DMS114 treated with DMSO at 0.1 percent for 48 hours (cell line): ENCODE measurements at regions not wholly inside any gene's neighbourhood (a gene's known extent, or its start where the extent isn't known, plus 50 kb on each side); places are given as distances from the start of the nearest gene placed in this dataset.
"Not testable (repeated sequence)": the region's sequence is repeated elsewhere in the genome, so short reads cannot be mapped to it uniquely, and the experiment has no call there.

Experiments
- DNase-seq: peaks from one replicate; lab custom pipeline; 2025; ENCODE audit not compliant: unreplicated experiment; lab: John Stamatoyannopoulos, UW

DNA sequence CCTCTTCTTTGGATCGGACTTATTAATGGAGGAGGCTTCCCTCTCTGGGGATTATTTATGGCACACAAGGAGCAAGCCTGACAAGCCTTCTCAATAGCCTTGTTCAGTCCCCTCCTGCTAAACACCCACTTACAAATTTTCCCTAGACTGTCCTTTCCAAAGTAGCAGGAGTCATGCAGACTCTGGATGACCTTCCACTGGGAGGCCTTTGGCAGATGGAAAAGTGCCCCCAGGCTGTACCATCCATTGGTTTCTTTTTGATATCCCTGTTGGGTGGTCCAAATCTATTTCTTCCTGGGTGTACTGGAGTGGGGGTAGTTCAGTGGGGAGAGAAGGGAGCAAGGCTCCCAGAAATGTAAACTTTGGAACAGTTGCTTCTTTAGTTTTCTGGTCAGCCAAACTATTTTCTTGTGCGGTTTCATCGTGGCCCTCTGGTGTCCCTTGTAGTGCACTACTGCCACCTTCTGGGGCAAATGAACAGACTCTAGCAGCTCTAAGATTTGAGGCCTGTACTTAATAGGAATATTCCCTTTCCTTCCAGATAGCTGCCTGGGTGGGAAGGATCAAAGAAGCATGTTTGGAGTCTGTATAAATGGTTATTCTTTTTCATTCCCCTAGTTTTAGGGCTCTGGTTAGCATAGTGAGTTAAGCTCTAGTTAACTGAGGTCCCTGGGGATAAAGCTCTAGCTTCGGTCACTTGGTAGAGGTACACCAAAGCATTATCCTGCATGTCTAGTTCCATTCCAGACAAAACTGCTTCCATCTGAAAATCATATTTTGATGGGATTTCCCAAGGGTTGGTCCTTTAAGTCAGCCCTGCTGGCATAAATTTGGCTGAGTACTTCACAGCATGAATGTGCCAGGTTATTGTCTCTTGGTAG is 409.5 kb downstream of the SLC6A15 start:
- peak; percentile 50 for DNase-seq

DNA sequence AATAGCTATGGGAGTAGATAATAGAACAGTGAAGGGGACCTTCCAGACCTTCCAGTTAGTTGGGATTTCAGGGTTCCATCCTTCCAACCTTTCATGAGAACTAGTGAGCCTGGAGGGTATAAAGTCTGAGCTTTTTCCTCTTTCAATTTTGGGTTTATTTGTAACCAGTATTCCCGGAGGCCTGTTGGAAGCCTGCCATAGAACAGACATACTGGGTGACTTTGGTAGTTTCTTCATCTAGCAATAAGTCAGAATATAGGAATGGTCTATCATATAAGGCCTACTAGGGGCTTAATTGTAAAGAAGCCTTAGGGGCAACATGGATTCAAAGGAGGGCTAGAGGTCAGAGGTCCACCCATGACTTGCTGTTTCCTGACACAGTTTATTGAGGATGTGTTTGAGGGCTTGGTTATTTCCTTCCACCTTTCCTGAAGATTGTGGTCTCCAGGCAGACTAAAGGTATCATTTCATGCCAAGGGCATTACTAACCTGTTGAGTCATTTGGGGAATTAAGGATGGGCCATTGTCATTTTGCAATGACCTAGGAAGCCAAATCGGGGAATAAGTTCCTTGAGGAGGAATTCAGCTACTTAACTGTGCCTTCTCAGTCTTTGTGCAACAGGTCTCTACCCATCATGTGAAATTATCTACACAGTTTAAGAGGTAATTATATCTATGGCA is 410.3 kb downstream of the SLC6A15 start:
- DNase-seq = no peak

DNA sequence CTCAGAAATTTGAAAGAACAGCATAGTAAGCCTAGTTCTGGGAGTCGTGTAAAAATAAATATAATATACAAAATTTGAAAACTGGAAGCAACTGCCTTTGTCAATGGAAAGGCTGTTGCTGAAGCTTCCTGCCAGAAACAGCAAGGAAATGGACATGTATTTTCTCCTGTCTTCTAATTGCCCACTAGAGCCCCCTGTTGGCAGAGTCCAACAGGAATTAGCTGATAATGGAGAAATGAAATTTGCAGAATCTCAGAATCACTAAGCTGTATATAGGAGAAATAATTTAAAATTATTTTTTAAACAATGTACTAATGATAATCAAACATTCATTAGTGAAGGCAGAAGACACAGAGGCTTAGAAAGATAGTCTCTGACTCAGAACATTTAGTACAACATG is 414.8 kb downstream of the SLC6A15 start:
- DNase-seq = no peak

DNA sequence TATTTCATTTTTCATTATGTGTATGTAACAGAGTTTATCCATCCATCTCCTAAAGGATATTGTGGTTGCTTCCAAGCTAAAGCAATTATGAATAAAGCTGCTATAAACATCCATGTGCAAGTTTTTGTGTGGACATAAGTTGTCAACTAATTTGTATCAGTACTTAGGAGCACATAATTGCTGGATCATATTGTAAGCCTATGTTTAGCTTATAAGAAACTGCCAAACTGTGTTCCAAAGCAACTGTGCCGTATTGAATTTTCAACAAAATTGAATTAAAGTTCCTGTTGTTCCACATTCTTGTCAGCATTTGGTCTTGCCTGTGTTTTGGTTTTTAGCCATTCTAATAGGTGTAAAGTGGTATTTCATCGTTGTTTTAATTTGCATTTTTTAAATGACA is 416.9 kb downstream of the SLC6A15 start:
- DNase-seq = no peak

DNA sequence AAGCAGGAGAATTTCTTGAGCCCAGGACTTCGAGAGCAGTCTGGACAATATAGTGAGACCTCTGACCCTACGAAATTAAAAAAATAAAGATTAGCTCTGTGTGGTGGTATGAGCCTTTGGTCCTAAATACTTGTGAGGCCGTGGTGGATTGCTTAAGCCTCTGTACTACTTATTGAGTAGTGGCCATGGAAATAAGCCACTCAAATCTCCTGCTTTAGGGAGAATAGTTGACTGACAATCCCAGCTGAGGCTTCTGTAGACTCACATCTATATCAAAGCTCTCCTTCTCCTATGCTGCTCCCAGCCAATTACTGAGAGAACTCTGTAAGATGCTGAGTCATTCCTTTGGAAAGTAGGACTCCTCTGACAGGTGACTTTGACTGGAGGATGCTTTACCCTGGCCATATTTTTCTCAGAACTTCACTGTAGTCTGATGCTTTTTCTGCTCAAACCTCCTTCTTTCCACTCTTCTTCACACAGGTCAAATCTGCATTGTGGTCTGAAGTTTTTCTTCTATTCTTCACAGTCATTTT is 420.2 kb downstream of the SLC6A15 start:
- no peak for DNase-seq

DNA sequence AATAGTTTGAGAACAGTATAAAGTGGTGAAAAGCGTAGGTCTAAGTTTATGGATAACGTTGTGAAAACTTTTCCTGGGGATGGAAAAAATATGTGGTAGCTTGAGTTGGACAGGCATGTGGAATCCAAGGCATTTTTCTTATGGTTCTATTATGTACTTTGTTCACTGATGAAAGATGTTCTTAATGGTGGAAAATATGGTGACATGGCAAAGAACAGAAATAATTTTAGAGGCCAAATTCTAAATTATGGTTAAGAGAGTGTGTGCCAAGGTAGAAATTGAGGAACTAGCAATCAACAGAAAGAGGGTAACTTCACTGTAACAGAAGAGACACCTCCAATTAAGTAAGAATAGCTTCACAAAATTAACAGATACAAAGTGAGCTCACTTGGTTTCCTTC is 427.8 kb downstream of the SLC6A15 start:
- no peak for DNase-seq

DNA sequence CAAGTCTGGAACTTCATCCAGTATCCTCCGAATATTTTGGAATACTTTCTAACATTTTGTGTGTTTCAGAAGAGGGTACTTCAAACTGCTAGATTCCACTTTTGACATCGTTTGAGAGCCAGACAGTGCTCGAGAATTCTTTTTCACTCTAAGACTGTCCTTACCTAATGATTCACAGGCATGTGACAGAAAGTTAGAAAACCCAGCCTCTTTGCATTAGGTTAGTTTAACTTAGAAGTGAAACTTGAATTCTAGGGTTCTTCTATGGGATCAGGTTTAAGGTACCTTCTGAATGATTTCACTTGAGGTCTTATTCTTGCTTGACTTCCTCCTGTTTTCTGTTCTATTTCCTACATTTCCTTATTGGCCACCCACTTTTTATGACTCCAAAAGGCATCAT is 431.8 kb downstream of the SLC6A15 start:
- DNase-seq = no peak

DNA sequence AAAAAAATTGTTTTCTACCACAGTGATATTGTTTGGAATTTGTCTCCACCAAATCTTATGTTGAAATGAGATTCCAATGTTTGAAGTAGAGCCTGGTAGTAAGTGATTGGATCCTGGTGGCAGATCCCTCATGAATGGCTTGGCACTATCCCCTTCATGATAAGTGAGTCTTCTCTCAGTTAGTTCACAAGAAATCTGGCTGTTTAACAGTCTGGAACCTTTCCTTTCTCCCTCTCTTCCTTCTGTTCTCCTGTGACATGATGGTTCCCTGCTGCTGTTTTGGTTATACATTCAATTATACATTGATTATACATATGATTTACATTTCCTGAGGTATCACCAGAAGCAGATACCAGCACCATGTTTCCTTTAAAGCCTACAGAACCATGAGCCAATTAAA is 442.2 kb downstream of the SLC6A15 start:
- DNase-seq = no peak

DNA sequence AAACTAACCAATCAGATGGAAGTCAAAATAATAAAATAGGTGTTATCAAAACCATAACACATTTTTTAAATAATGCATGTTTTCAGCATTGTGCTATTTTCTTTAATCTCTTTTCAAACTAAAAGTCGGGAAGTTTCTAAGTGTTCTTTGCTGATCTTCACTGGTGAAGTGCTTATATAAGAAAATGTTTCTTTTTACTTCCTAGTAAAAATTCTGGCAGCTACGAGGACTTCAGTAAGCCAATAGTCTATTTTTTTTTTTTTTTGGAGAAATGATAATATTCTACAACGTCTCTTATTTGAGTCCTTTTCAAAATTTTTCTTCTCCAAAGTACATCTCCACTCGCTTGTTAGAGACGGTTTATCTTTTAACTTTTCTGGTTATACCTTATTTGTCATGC is 448.0 kb downstream of the SLC6A15 start:
- no peak for DNase-seq

DNA sequence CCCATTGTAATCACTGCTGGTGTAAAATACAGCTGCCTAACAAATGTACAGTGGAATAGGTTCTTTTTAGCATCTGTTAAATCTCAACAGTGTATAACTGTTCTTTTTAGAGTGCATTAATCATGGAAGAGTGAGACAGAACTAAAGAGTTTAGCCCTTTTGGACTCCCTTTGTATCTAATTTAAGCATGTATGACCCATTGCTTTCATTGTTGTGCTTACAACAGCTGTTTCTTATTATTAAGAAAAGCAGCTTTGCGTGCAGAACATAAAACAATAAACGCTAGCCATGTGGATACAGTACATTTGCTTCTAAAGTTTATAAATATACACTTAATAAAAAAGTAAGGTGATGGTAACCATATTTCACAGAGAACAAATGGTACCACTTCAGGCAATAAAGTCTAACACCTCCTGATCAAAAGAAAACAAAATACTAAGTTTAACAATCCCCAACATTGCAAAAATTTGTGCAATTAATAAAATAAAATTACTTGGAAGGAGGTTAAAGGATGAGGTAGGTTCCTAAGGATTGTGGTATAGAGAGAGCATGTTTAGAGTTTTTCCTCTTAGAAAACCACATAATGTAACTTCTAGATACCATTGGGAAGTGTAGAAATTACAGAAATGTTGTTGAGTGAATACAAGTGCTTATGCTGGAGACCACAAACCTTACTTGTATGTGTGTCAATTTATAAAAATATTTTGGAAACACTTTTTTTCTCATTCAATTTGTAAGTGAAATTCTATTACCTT is 448.7 kb downstream of the SLC6A15 start:
- no peak for DNase-seq

DNA sequence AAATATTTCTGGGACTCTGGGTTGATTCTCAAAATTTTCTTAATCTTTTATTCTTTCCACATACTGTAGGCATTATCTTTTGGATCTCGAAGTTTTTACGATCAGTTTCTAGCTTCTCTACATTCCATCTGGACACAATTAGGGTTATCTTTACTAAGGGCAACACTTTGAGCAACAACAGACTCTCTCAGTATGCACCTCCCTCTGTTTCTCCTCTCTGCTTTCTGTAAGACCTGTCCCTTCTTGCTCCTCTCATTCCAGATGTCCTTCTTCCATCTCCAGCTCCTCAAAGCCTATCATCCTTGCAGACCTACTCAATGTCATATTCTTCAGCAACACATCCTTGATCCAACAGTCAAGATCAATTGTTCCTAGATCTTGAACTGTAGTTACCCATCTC is 457.0 kb downstream of the SLC6A15 start:
- DNase-seq = no peak

DNA sequence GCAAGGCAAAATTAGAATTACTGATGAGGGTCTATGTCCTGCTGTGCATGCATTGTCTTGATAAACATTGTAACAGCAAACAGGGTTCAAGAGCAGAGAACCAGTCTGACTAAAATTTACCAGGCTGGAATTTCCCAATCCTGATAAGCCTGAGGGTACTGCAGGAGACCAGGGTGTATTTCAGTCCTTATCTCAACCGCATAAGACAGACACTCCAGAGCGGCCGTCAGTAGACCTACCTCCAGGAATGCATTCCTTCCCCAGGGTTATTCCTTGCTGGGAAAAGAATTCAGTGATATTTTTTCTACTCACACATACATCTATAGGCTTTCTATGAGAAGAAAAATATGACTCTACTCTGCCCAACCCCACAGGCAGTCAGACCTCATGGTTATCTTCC is 466.1 kb downstream of the SLC6A15 start:
- not testable (repeated sequence) for DNase-seq

DNA sequence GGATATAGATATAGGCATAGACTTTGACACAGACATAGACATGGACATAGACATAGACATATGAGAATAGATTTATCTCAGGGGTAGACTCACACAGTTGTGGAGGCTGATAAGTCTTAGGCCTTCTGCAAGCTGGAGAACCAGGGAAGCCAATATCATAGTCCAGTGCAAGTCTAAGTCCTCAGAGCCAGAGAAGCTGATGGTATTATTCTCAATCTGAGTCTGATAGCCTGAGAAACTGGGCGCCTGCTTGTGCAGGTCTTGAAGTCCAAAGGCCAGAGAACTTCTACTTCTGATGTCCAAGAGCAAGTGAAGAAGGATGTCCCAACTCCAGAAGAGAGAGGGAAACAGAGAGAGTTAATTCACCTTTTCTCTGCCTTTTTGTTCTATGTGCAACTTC is 476.5 kb downstream of the SLC6A15 start:
- no peak for DNase-seq

DNA sequence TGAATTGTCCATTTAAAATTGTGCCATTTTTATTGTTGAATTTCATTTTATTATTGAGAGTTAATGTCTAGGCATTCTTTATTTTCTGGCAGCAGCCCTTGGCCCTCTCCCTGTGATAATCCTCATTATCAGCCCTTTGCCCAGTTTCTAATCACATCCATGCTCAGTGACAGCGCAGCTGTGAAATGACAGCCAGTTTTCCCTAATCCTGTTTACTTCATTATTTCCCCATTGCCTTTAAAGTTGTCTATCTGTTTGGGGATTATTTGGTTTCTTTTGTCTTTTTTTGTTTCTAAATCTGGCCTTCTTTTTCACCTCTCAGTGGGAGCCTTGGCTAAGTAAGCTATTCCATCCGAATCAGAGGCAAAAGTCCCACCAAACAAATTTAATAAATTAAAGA is 476.9 kb downstream of the SLC6A15 start:
- no peak for DNase-seq

DNA sequence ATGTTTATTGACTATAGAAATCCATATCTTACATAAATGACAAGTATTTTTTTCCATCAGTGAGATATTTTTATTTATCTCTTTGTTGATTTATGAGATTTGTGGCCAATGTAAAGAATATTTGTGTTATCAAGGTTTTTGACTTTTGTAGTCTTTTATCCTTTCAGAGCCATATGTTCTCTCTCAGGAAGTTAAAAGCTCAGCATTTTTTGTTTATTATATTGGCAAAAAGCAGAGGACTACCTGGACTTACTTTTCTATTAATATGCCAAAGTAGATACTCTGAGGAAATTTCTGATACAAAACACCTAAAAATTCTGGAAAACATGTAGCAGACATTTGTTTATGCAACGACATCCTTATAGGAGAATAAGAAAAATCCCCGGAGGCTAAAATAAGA is 490.3 kb downstream of the SLC6A15 start:
- no peak for DNase-seq

DNA sequence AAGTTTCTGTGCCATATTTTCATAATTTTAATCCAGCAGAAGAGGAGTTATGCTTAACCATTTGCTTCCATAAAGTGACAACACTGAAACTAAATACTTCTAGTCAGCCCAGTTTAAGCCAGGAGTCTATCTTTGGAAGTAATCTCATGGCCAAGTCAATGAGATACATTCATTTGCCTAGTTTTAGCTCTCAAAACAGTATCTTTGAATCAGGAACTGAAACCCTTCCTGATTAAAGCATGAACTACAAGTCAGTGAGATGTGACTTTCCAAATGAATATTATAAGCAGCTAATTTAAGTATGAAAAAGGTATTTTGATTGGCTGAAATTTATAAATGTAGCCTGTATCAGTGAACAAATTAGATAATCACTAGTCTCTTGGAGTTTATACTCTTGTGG is 491.5 kb downstream of the SLC6A15 start:
- no peak for DNase-seq

DNA sequence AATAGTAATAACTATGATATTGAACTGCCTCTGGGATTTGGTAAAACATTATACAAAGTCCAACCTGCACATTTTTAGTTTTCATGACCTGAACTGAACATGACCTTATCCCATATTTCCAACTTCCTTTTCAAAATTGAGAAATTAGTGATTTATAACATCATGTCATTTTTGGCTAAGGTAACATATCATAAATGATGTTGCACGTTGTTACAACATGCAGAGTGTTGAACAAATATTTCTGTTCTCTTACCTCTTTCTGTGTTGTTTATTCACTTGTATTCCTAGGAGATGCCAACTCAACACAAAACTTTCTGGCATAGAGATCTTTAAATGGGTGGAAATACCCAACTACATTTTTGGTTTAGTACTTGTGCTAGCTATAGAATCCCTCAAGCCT is 496.0 kb downstream of the SLC6A15 start:
- no peak for DNase-seq

DNA sequence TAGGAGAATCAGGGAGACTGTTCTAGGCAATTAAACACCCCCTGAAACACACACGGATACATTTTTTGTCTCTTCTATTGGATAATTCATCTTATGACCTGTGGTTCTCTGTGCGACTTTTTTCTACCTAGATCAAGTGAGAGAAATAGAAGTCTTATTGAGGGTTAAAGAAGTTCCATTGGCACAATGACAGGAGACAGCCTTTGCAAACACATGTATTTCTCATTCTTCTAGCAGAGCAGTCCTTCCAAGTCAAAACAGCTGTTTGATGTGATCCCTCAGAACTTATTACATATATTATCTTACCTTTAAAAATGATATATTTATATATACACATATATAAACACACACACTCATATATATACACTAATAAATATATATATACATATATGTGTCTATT is 496.7 kb downstream of the SLC6A15 start:
- no peak for DNase-seq

DNA sequence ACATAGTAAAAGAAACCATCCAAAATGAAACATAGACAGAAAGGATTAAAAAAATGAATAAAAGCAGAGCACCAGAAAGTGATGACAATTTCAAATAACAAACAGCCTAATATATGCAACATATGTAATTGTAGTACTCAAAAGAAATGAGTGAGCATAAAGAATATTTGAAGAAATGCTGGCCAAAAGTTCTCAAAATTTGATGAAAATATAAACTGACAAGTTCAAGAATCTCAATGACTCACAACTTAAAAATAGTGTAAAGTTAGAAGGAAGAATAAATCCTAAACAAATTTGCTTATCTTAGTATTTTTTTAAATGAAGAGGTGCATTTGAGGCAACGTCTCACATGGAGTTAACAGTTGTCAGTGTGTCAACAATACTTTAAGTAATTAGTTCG is 498.9 kb downstream of the SLC6A15 start:
- DNase-seq = no peak

DNA sequence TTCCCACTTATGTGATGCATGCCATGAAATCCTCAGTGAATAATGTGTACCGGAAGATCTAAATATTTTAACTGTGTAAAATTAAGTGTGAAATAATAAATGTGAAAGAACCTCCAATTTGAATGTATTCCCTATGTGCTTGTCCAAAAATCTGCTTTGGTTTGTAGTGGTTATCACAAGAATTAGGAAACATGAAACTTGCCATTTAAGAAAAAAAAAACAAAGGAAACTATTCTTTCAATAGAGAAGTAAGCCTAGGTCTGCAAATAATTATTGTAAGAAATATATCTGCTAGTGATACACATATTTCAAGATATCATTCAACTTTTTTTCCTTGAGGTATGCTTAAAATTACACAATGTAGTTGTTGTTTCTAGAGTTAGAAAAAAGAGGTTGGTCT is 500.4 kb downstream of the SLC6A15 start:
- DNase-seq = no peak

DNA sequence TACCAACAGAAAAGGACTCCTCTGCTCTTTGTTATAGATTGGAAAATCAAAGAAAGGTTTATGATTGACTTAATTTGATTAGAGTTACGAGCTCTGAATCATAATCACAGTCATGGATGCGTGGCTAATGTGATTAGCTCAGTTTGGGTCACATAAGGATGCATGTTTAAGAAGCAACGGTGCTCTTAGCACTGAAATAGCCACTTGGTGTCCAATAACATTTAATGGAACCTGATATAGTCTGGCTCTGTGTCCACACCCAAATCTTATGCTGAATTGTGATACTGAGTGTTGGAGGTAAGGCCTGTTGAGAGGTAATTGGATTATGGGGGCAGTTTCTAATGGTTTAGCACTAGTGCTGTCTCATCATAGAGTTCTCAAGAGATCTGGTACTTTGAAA is 501.6 kb downstream of the SLC6A15 start:
- DNase-seq = no peak

DNA sequence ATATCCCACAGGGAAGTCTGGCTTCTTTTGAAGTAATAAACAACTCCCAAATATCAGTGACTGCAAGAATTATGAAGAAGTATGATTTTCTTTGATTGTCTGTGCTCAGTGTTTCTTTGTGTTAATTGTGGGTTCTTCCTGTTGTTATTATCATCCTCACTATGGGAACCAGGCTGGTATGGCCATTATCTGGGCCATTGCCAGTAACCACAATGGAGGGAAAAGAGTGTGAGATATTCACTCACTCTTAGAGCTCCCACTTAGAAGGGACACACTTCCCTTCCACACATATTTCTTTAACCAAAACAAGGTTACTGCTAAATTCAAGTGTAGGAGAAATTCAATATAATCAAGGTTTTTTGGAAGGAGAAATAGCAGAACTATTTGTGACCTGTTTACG is 503.7 kb downstream of the SLC6A15 start:
- no peak for DNase-seq
